Hematopoietic multipotent progenitor cell treated with erythropoietin and hydrocortisone succinate and interleukin-3 and kit ligand, for 15 days (in vitro differentiated cells): ENCODE measurements at regions not wholly inside any gene's neighbourhood (a gene's known extent, or its start where the extent isn't known, plus 50 kb on each side); places are given as distances from the start of the nearest gene placed in this dataset.
"Not testable (repeated sequence)": the region's sequence is repeated elsewhere in the genome, so short reads cannot be mapped to it uniquely, and the experiment has no call there.

Experiments
- DNase-seq: peaks from one replicate; pipeline ENCODE4 v3.0.0-alpha.2; 2015; ENCODE audit warnings: low spot score

DNA sequence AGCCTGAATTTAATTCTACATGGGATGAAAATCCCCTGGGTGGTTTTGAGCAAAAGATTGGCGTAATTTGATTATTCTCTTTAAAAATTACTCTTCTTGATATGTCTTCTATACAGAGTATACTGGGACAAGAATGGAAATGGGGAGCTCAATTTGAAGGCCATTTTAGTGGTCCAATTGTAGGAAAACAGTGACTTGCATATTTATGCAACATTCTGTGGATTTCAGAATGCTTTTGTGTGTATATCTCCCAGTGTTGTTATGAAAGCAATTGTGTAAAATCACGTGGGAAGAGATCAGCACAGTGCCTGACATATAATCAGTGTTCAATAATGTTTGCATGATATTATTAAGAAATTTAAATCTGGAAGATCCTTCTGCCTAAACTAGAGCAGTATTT is 575.9 kb upstream of the PBX1 start:
- no peak for DNase-seq

- no peak for DNase-seq
Measured at GRCh38 chr1:163985700-163986099, 573.3 kb upstream of the PBX1 start.

GRCh38 chr1:163999131-163999530 is 559.9 kb upstream of the PBX1 start:
- DNase-seq: no peak

DNA sequence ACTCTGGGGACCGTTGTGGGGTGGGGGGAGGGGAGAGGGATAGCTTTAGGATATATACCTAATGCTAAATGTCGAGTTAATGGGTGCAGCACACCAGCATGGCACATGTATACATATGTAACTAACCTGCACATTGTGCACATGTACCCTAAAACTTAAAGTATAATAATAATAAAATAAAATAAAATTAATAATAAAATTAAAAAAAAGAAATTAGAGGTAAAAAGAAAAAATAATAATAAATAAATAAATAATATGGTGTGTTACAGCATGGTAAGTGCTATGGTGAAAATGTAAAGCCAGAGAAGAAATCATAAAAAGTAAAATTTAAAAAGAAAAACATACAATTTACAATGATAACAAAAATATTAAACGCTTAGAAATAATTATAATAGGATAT is 552.8 kb upstream of the PBX1 start:
- DNase-seq: not testable (repeated sequence)

GRCh38 chr1:164006621-164007020 is 552.4 kb upstream of the PBX1 start:
- DNase-seq: no peak

- no peak for DNase-seq
Measured at GRCh38 chr1:164017239-164017638, 541.7 kb upstream of the PBX1 start.

DNA sequence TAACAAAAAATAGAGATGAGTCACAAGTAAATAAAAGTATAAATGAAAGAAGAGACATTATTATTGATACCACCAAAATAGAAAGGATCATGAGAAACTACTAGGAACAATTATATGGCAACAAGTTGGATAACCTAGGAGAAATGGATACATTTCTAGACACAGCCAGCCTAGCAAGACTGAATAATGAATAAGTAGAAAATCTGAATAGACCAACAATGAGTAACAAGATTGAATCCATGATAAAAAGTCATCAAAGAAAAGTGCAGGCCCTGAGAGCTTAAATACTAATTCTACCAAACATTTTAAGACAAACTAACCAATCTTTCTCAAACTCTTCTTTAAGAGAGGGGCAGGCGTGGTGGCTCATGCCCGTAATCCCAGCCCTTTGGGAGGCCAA is 538.6 kb upstream of the PBX1 start:
- no peak for DNase-seq

DNA sequence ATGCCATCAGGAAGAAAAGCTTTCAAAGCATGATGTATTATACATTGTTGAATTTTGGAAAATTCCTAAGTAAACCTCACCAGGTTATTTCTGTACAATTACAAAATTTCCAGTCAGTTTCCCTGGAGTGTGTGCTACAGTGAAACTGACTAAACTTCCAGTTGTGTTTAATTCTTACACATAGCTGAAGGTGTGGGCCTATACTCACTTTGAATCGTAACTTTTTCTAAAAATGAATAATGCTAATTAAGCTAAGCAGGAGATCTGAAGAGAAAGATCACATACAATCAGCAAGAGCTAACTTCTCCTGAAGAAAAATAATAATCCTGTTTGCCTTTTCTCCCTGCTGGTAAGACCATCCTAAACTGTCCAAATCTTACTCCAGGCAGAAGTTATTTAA is 537.2 kb upstream of the PBX1 start:
- no peak for DNase-seq

- DNase-seq: no peak
Measured at GRCh38 chr1:164033782-164034181, 525.2 kb upstream of the PBX1 start.

DNA sequence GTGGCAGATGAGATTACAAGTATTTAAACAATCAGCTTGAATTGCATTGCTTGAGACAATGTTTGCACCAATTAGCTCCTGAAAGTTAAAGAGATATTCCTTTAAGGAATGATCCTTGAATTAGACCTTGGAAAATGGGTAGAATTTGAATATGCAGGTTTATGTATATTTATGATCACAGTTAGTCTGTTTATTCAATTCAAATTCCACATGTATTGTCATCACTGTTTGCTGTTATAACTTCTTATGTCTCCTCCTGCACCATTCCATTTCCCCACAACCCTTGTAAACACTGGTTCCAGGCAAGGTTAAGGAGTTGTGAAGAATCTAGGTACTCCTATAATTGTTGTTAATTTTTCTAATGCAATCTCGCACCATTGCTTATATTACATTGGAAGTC is 518.2 kb upstream of the PBX1 start:
- no peak for DNase-seq

- no peak for DNase-seq
Measured at GRCh38 chr1:164051782-164052181, 507.2 kb upstream of the PBX1 start.

DNA sequence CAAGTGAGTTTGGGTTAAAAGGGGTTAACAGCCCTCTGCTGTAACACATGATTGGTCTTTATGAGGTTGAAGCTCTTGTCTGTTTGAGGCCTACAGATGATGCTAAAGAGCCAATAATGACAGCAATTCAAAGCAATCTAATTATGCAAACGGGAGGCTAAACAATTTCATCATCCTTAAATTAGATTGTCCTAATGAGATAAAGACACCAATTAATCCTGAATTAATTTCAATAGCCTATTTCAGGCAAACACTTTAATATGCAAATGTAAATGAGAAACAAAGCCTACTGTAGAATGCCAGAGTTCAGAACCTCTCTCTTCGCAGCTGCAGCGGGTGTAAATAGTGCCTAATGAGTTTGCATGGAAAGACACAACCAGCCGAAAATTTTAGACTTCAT is 504.7 kb upstream of the PBX1 start:
- no peak for DNase-seq

DNA sequence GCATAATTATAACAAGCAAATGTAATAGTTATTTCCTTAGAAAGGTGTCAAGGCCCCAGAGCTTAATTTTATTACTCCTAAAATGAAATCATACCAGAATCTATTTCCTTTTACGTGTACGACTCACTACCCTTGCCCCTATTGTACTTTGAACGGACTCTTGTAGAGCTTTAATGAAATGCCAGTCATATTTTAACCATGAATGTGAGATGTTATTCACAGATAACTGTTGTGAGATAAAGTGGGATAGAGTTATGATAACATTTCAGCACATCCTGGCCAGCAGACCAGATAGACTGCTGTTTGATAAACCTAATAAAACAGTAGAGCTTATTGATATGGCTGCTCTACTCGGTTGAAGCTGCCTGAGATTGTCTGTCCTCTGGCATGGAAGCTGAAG is 500.8 kb upstream of the PBX1 start:
- no peak for DNase-seq

GRCh38 chr1:164061528-164061927 is 497.5 kb upstream of the PBX1 start:
- DNase-seq: no peak

- DNase-seq: no peak
Measured at GRCh38 chr1:164064501-164064900, 494.5 kb upstream of the PBX1 start.

- DNase-seq: no peak
Measured at GRCh38 chr1:164071288-164071687, 487.7 kb upstream of the PBX1 start.

- no peak for DNase-seq
Measured at GRCh38 chr1:164086832-164087231, 472.2 kb upstream of the PBX1 start.

DNA sequence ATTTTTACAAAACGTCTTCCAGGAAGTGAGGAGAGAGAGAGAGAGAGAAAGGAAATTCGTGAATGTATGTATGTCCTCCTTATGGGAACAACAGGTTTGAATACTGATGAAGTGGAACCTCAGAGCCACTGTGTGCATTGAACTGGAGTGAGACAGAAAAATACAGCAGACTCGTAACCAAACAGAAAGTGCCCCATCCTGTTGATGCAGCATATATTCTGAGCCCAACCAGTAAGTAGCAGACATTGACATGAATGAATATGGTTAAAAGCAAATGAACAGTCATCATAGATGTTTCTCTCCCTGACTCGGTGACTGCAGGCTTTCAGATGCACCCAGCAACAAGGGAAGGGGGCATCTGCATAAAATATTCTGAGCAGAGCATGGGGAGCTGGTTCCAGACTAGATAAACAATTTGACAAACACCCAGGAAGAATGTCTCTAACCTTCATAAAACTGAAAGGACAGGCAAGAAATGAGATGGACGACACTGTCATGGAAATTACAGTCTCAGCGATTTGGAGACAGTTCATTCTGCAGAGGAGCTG is 471.0 kb upstream of the PBX1 start:
- DNase-seq: no peak

DNA sequence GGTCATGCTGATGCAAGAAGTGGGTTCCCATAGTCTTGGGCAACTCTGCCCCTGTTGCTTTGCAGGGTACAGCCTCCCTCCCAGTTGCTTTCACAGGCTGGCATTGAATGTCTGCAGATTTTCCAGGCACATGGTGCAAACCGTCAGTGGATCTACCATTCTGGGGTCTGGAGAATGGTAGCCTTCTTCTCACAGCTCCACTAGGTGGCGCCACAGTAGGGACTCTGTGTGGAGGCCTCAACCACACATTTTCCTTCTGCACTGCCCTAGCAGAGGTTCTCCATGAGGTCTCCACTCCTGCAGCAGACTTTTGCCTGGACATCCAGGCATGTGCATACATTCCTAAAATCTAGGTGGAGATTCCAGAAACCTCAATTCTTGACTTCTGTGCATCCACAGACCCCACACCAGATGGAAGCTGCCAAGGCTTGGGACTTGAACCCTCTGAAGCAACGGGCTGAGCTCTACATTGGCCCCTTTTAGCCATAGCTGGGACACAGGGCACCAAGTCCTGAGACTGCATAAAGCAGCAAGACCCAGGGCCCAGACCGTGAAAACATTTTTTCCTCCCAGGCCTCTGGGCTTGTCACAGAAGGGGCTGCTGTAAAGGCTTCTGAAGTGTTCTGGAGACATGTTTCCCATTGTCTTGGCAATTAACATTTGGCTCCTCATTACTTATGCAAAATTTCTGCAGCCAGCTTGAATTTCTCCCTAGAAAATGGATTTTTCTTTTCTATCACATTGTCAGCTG is 466.2 kb upstream of the PBX1 start:
- DNase-seq: peak; percentile 4

GRCh38 chr1:164093543-164093942 is 465.4 kb upstream of the PBX1 start:
- no peak for DNase-seq

- DNase-seq: no peak
Measured at GRCh38 chr1:164101802-164102201, 457.2 kb upstream of the PBX1 start.

DNA sequence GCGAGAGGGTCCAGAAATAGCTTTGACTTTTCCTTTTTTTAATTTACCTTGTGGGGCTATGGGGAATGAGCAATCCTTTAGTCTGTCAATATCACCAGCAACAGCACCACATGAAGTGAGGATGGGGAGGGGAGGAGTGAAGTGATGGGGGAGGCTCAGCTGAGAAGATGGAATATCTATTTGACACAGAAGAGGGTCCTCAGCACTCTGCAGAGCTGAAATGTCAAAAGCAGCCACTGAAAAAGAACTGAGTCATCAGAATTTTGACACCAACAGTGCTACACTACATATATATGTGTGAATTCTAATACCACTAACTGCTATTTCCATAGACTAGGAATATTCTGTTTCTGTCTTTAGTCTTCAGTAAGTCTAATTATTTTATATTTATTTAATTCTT is 427.0 kb upstream of the PBX1 start:
- DNase-seq: no peak

- no peak for DNase-seq
Measured at GRCh38 chr1:164137273-164137925, 421.6 kb upstream of the PBX1 start.

- DNase-seq: no peak
Measured at GRCh38 chr1:164141797-164142196, 417.2 kb upstream of the PBX1 start.
